ENCODE measurements at regions not wholly inside any gene's neighbourhood (a gene's known extent, or its start where the extent isn't known, plus 50 kb on each side); places are given as distances from the start of the nearest gene placed in this dataset.
A peak's percentile ranks its signal among the peaks of the same experiment; 100 is the strongest.
"Not testable (repeated sequence)": the region's sequence is repeated elsewhere in the genome, so short reads cannot be mapped to it uniquely, and the experiment has no call there.

DNA sequence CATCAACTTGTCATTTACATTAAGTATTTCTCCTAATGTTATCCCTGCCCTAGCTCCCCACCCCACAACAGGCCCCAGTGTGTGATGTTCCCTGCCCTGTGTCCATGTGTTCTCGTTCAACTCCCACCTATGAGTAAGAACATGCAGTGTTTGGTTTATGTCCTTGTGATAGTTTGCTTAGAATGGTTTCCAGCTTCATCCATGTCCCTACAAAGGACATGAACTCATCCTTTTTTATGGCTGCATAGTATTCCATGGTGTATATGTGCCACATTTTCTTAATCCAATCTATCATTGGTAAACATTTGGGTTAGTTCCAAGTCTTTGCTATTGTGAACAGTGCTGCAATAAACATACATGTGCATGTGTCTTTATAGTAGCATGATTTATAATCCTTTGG is 106.3 kb downstream of the CCDC71L start:
- H3K27me3 Mint-ChIP-seq: peaks cover 0 to 16% (median 0%) of the 10 kb centered on the region in 5 donors
- peaks cover 0 to 15% (median 2%) of the 10 kb centered on the region in 11 donors for H3K9me3 Mint-ChIP-seq
- H3K36me3 Mint-ChIP-seq; H3K4me1 ChIP-seq (ENCODE audit: control insufficient read depth in 2 of 2, insufficient read depth in 2 of 2, low read length in 2 of 2); CTCF ChIA-PET; H3K27ac ChIP-seq (ENCODE audit: low read depth, low read length); DNase-seq; POLR2A ChIA-PET; H3K9me3 ChIP-seq (ENCODE audit: control insufficient read depth in 2 of 3, low read length in 3 of 3); ATAC-seq; H3K36me3 ChIP-seq (ENCODE audit: control insufficient read depth in 2 of 3, insufficient read depth in 3 of 3, low read length in 3 of 3); H3K4me3 Mint-ChIP-seq; H3K27me3 ChIP-seq (ENCODE audit: control insufficient read depth in 2 of 2, insufficient read depth in 2 of 2, low read length in 2 of 2); H3K4me3 ChIP-seq (ENCODE audit: low read length); H3K4me1 Mint-ChIP-seq; intact Hi-C loops (cut with micrococcal nuclease); H3K27ac Mint-ChIP-seq: not testable (repeated sequence)

DNA sequence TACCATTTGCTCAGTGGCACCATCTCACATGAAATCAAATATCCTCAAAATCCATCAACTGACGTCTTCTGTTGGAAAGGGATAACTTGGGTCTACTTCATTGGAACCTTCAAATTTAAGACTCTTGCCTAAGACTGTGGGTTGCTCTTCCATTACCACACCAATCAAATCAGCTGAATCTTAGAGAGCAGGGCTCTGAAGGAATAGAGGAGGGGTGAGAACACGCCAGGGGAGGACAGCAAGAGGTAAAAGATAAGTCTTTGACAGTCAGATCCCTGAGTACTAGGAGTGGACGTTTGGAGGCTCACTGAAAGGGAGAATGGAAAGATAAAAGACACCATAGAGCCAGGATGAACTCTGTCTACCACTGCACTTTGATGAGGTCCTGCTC is 107.5 kb downstream of the CCDC71L start:
- no peak overlapping the region for H3K27ac ChIP-seq (ENCODE audit: low read depth, low read length)
- H3K9me3 ChIP-seq (ENCODE audit: control insufficient read depth in 2 of 3, low read length in 3 of 3): no peaks in the 10 kb centered on the region
- intact Hi-C loops (cut with micrococcal nuclease): no loop called here
- H3K4me1 Mint-ChIP-seq: peaks cover 0 to 3% (median 0%) of the 10 kb centered on the region in 7 donors
- ChIA-PET POLR2A (no interaction called here), CTCF (no interaction called here)
- no peak overlapping the region for H3K4me3 Mint-ChIP-seq
- H3K27ac Mint-ChIP-seq: no peak overlapping the region
- ATAC-seq: no peak
- peaks cover 0 to 13% (median 0%) of the 10 kb centered on the region in 5 donors for H3K27me3 Mint-ChIP-seq
- H3K36me3 Mint-ChIP-seq: no peaks in the 10 kb centered on the region
- DNase-seq: no peak
- no peaks in the 10 kb centered on the region for H3K4me1 ChIP-seq (ENCODE audit: control insufficient read depth in 2 of 2, insufficient read depth in 2 of 2, low read length in 2 of 2)
- peaks cover 0 to 11% (median 2%) of the 10 kb centered on the region in 11 donors for H3K9me3 Mint-ChIP-seq
- H3K36me3 ChIP-seq (ENCODE audit: control insufficient read depth in 2 of 3, insufficient read depth in 3 of 3, low read length in 3 of 3): no peaks in the 10 kb centered on the region
- H3K4me3 ChIP-seq (ENCODE audit: low read length): no peak overlapping the region
- H3K27me3 ChIP-seq (ENCODE audit: control insufficient read depth in 2 of 2, insufficient read depth in 2 of 2, low read length in 2 of 2): no peaks in the 10 kb centered on the region

- Mint-ChIP-seq H3K36me3 (no peaks in the 10 kb centered on the region), H3K4me1 (peaks cover 0 to 3% (median 0%) of the 10 kb centered on the region in 7 donors), H3K4me3 (no peak overlapping the region), H3K27ac (no peak overlapping the region), H3K9me3 (peaks cover 0 to 11% (median 2%) of the 10 kb centered on the region in 11 donors), H3K27me3 (peaks cover 0 to 13% (median 0%) of the 10 kb centered on the region in 5 donors)
- DNase-seq (no peak), ATAC-seq (peak; percentile 87)
- Histone ChIP-seq H3K36me3 (ENCODE audit: control insufficient read depth in 2 of 3, insufficient read depth in 3 of 3, low read length in 3 of 3) (no peaks in the 10 kb centered on the region), H3K27ac (ENCODE audit: low read depth, low read length) (no peak overlapping the region), H3K4me1 (ENCODE audit: control insufficient read depth in 2 of 2, insufficient read depth in 2 of 2, low read length in 2 of 2) (no peaks in the 10 kb centered on the region), H3K9me3 (ENCODE audit: control insufficient read depth in 2 of 3, low read length in 3 of 3) (no peaks in the 10 kb centered on the region), H3K27me3 (ENCODE audit: control insufficient read depth in 2 of 2, insufficient read depth in 2 of 2, low read length in 2 of 2) (no peaks in the 10 kb centered on the region), H3K4me3 (ENCODE audit: low read length) (no peak overlapping the region)
- ChIA-PET POLR2A (no interaction called here), CTCF (no interaction called here)
- intact Hi-C loops (cut with micrococcal nuclease): no loop called here
Observed at GRCh38 chr7:106552645-106553445, 108.1 kb downstream of the CCDC71L start.

DNA sequence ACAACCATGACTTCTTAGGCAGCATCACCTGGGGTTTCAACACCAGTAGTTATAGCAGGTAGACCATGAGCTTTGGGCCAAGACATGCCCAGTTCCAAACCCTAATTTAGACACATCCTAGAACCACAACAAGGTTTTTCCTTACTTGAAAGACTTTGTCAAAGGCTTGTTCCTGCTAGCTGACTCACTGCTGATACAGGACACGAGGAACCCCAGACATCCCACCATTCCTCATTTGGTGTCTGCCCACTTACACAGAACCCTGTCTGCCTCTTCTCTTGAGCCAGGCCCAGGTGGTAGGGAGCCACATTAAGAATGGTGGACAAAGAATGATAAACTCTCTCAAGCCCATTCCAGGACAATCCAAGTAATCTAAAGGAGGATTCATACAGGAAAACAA is 109.0 kb downstream of the CCDC71L start:
- no peaks in the 10 kb centered on the region for H3K36me3 Mint-ChIP-seq
- peaks cover 0 to 8% (median 0%) of the 10 kb centered on the region in 5 donors for H3K27me3 Mint-ChIP-seq
- Histone ChIP-seq H3K4me3 (ENCODE audit: low read length) (no peak overlapping the region), H3K36me3 (ENCODE audit: control insufficient read depth in 2 of 3, insufficient read depth in 3 of 3, low read length in 3 of 3) (no peaks in the 10 kb centered on the region), H3K9me3 (ENCODE audit: control insufficient read depth in 2 of 3, low read length in 3 of 3) (no peaks in the 10 kb centered on the region), H3K27me3 (ENCODE audit: control insufficient read depth in 2 of 2, insufficient read depth in 2 of 2, low read length in 2 of 2) (no peaks in the 10 kb centered on the region), H3K27ac (ENCODE audit: low read depth, low read length) (no peak overlapping the region), H3K4me1 (ENCODE audit: control insufficient read depth in 2 of 2, insufficient read depth in 2 of 2, low read length in 2 of 2) (no peaks in the 10 kb centered on the region)
- CTCF ChIA-PET: no interaction called here
- intact Hi-C loops (cut with micrococcal nuclease): no loop called here
- ATAC-seq (no peak), DNase-seq (no peak)
- no peak overlapping the region for H3K27ac Mint-ChIP-seq
- H3K4me1 Mint-ChIP-seq: peaks cover 0 to 3% (median 0%) of the 10 kb centered on the region in 7 donors
- H3K9me3 Mint-ChIP-seq: peaks cover 0 to 7% (median 0%) of the 10 kb centered on the region in 11 donors
- POLR2A ChIA-PET: no interaction called here
- no peak overlapping the region for H3K4me3 Mint-ChIP-seq

DNA sequence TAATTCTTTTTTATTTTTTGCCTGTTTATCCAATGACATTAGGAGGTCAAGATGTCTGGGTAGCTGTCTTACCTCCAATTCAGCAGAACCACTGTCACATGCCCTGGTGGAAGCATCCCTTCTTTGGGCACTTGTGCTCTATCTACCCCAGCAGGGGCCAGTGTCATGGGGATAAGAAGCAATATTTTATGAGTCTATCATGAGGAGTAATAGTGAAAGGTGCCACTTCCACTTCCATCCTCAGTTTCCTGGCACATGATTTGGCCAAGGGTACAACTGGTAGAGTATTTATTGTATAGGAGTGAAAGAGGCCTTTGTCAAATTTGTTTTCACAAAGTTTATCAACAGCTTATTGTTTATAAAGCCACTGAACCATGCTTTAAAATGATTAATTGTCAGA is 112.5 kb downstream of the CCDC71L start:
- no peaks in the 10 kb centered on the region for H3K4me1 ChIP-seq (ENCODE audit: control insufficient read depth in 2 of 2, insufficient read depth in 2 of 2, low read length in 2 of 2)
- H3K4me3 ChIP-seq (ENCODE audit: low read length): no peak overlapping the region
- no peak overlapping the region for H3K4me3 Mint-ChIP-seq
- H3K9me3 Mint-ChIP-seq: peaks cover 0 to 3% (median 0%) of the 10 kb centered on the region in 11 donors
- H3K36me3 ChIP-seq (ENCODE audit: control insufficient read depth in 2 of 3, insufficient read depth in 3 of 3, low read length in 3 of 3): no peaks in the 10 kb centered on the region
- no peaks in the 10 kb centered on the region for H3K9me3 ChIP-seq (ENCODE audit: control insufficient read depth in 2 of 3, low read length in 3 of 3)
- intact Hi-C loops (cut with micrococcal nuclease): loop anchor here in 1 of 2 donors (10.0 kb wide), 1 partner anchor 106 kb away; no protein-coding TSS in a partner anchor
- no peaks in the 10 kb centered on the region for H3K27me3 Mint-ChIP-seq
- no peak overlapping the region for H3K27ac Mint-ChIP-seq
- H3K36me3 Mint-ChIP-seq: no peaks in the 10 kb centered on the region
- H3K27me3 ChIP-seq (ENCODE audit: control insufficient read depth in 2 of 2, insufficient read depth in 2 of 2, low read length in 2 of 2): no peaks in the 10 kb centered on the region
- ChIA-PET CTCF (no interaction called here), POLR2A (no interaction called here)
- ATAC-seq (no peak), DNase-seq (no peak)
- H3K27ac ChIP-seq (ENCODE audit: low read depth, low read length): no peak overlapping the region
- peaks cover 0 to 4% (median 0%) of the 10 kb centered on the region in 7 donors for H3K4me1 Mint-ChIP-seq

GRCh38 chr7:106545275-106545674 is 115.7 kb downstream of the CCDC71L start:
- ChIA-PET CTCF (no interaction called here), POLR2A (no interaction called here)
- no peaks in the 10 kb centered on the region for H3K36me3 ChIP-seq (ENCODE audit: control insufficient read depth in 2 of 3, insufficient read depth in 3 of 3, low read length in 3 of 3)
- no peak for DNase-seq
- H3K9me3 ChIP-seq (ENCODE audit: control insufficient read depth in 2 of 3, low read length in 3 of 3): no peaks in the 10 kb centered on the region
- Mint-ChIP-seq H3K4me3 (no peak overlapping the region), H3K27ac (no peak overlapping the region), H3K4me1 (peaks cover 0 to 10% (median 6%) of the 10 kb centered on the region in 7 donors), H3K36me3 (no peaks in the 10 kb centered on the region), H3K9me3 (no peaks in the 10 kb centered on the region), H3K27me3 (peaks cover 0 to 4% (median 0%) of the 10 kb centered on the region in 5 donors)
- intact Hi-C loops (cut with micrococcal nuclease): loop anchor here in 1 of 2 donors (10.0 kb wide), 1 partner anchor 110 kb away; no protein-coding TSS in a partner anchor
- H3K4me3 ChIP-seq (ENCODE audit: low read length): no peak overlapping the region
- H3K27ac ChIP-seq (ENCODE audit: low read depth, low read length): no peak overlapping the region
- no peak for ATAC-seq
- no peaks in the 10 kb centered on the region for H3K4me1 ChIP-seq (ENCODE audit: control insufficient read depth in 2 of 2, insufficient read depth in 2 of 2, low read length in 2 of 2)
- no peaks in the 10 kb centered on the region for H3K27me3 ChIP-seq (ENCODE audit: control insufficient read depth in 2 of 2, insufficient read depth in 2 of 2, low read length in 2 of 2)

Measured in naive thymus-derived CD4-positive, alpha-beta T cell (primary cell).